H9 (cell line): ENCODE measurements at regions not wholly inside any gene's neighbourhood (a gene's known extent, or its start where the extent isn't known, plus 50 kb on each side); places are given as distances from the start of the nearest gene placed in this dataset.

Experiments used
- DNase-seq: peaks from one replicate; pipeline ENCODE4 v3.0.0-alpha.2; 2017
- H2AFZ ChIP-seq: one replicate; pipeline ENCODE4 v1.6.1; 2013; ENCODE audit warnings: mild to moderate bottlenecking, low read length, control low read depth, moderate library complexity
- H2AK5ac ChIP-seq: 2 replicates; pipeline ENCODE4 v1.6.1; 2013; ENCODE audit warnings: low read length, control low read depth, mixed read lengths; ENCODE audit not compliant: insufficient read length
- H2BK120ac ChIP-seq: one replicate; pipeline ENCODE4 v1.6.1; 2013; ENCODE audit warnings: low read depth, mild to moderate bottlenecking, low read length, control low read depth, inconsistent platforms; ENCODE audit not compliant: poor library complexity, severe bottlenecking
- H2BK12ac ChIP-seq: 2 replicates; pipeline ENCODE4 v1.6.1; 2013; ENCODE audit warnings: low read length, control low read depth, mixed read lengths, low read depth; ENCODE audit not compliant: insufficient read length
- H2BK15ac ChIP-seq: 2 replicates; pipeline ENCODE4 v1.6.1; 2013; ENCODE audit warnings: low read depth, low read length, control low read depth
- H2BK20ac ChIP-seq: one replicate; pipeline ENCODE4 v1.6.1; 2013; ENCODE audit warnings: low read depth, mild to moderate bottlenecking, low read length, control low read depth, inconsistent platforms; ENCODE audit not compliant: poor library complexity, severe bottlenecking
- H2BK5ac ChIP-seq: 2 replicates; pipeline ENCODE4 v1.6.1; 2013; ENCODE audit warnings: low read length, control low read depth, mixed read lengths; ENCODE audit not compliant: insufficient read length
- H3K14ac ChIP-seq: 2 replicates; pipeline ENCODE4 v1.6.1; 2013; ENCODE audit warnings: low read length, control low read depth; ENCODE audit not compliant: insufficient read depth
- H3K18ac ChIP-seq: 2 replicates; pipeline ENCODE4 v1.6.1; 2013; ENCODE audit warnings: low read depth, mild to moderate bottlenecking, mixed read lengths, low read length, control low read depth; ENCODE audit not compliant: insufficient read length
- H3K23ac ChIP-seq: 2 replicates; pipeline ENCODE4 v1.6.1; 2013; ENCODE audit warnings: low read length, control low read depth, mixed read lengths, low read depth; ENCODE audit not compliant: insufficient read length
- H3K23me2 ChIP-seq: 2 replicates; pipeline ENCODE4 v1.6.1; 2013; ENCODE audit warnings: low read depth, mild to moderate bottlenecking, mixed read lengths, low read length, control low read depth; ENCODE audit not compliant: insufficient read length, poor library complexity, severe bottlenecking
- H3K27ac ChIP-seq: 2 replicates; pipeline ENCODE4 v1.5.1; 2013; ENCODE audit warnings: low read length, control low read depth, mixed read lengths, low read depth; ENCODE audit not compliant: insufficient read length
- H3K27me3 ChIP-seq: 2 replicates; pipeline ENCODE4 v1.6.1; 2013; ENCODE audit warnings: low read length, control low read depth, inconsistent platforms; ENCODE audit not compliant: insufficient read depth
- H3K4ac ChIP-seq: 2 replicates; pipeline ENCODE4 v1.6.1; 2013; ENCODE audit warnings: low read depth, mild to moderate bottlenecking, control low read depth, inconsistent platforms, low read length, moderate library complexity
- H3K4me1 ChIP-seq: 2 replicates; pipeline ENCODE4 v1.6.1; 2013; ENCODE audit warnings: low read length, control low read depth, inconsistent platforms; ENCODE audit not compliant: insufficient read depth
- H3K4me2 ChIP-seq: 2 replicates; pipeline ENCODE4 v1.6.1; 2013; ENCODE audit warnings: low read length, control low read depth, mixed read lengths; ENCODE audit not compliant: insufficient read length, insufficient read depth
- H3K56ac ChIP-seq: 2 replicates; pipeline ENCODE4 v1.6.1; 2013; ENCODE audit warnings: low read depth, mild to moderate bottlenecking, mixed read lengths, low read length, control low read depth; ENCODE audit not compliant: insufficient read length
- H3K79me1 ChIP-seq: 2 replicates; pipeline ENCODE4 v1.6.1; 2013; ENCODE audit warnings: low read depth, mild to moderate bottlenecking, moderate library complexity, low read length, control low read depth, inconsistent platforms; ENCODE audit not compliant: insufficient read depth, poor library complexity, severe bottlenecking
- H3K79me2 ChIP-seq: 2 replicates; pipeline ENCODE4 v1.6.1; 2013; ENCODE audit warnings: low read length, control low read depth, inconsistent platforms; ENCODE audit not compliant: insufficient read depth
- H3K9ac ChIP-seq: 2 replicates; pipeline ENCODE4 v1.6.1; 2013; ENCODE audit warnings: low read length, control low read depth, mixed read lengths; ENCODE audit not compliant: insufficient read length; ENCODE audit errors: extremely low read depth
- H3K9me3 ChIP-seq: one replicate; pipeline ENCODE4 v1.6.1; 2013; ENCODE audit warnings: low read depth, low read length, inconsistent platforms; ENCODE audit not compliant: control insufficient read depth
- H3T11ph ChIP-seq: one replicate; pipeline ENCODE4 v1.6.1; 2013; ENCODE audit warnings: mild to moderate bottlenecking, low read length, control low read depth, inconsistent platforms
- H4K20me1 ChIP-seq: one replicate; pipeline ENCODE4 v1.6.1; 2013; ENCODE audit not compliant: control insufficient read depth, insufficient read length, insufficient read depth
- H4K5ac ChIP-seq: 2 replicates; pipeline ENCODE4 v1.6.1; 2013; ENCODE audit warnings: low read depth, mild to moderate bottlenecking, mixed read lengths, low read length, control low read depth; ENCODE audit not compliant: insufficient read length
- H4K8ac ChIP-seq: replicated peaks from 2 replicates; pipeline ENCODE4 v1.6.1; 2013; ENCODE audit warnings: low read length, control low read depth, mixed read lengths, low read depth; ENCODE audit not compliant: insufficient read length
- H4K91ac ChIP-seq: 2 replicates; pipeline ENCODE4 v1.6.1; 2013; ENCODE audit warnings: low read depth, mild to moderate bottlenecking, moderate library complexity, mixed read lengths, low read length, control low read depth; ENCODE audit not compliant: insufficient read length
- H3K27ac Mint-ChIP-seq, 3 experiments: 2 replicates in 2 of 3; 3 replicates in 1 of 3; pipeline ENCODE4 v1.8.0; 2020 to 2021; ENCODE audit warnings: mixed read lengths in 3 of 3, mild to moderate bottlenecking in 1 of 3, moderate library complexity in 1 of 3
- H3K27me3 Mint-ChIP-seq: 2 replicates; pipeline ENCODE4 v1.8.0; 2021; ENCODE audit warnings: low read depth, mild to moderate bottlenecking, moderate library complexity, mixed read lengths
- H3K36me3 Mint-ChIP-seq, 3 experiments: 2 replicates in 2 of 3; 3 replicates in 1 of 3; pipeline ENCODE4 v1.8.0; 2020 to 2021; ENCODE audit warnings: low read depth in 3 of 3, mixed read lengths in 3 of 3; ENCODE audit not compliant: insufficient read depth in 1 of 3
- H3K4me1 Mint-ChIP-seq, 2 experiments: 2 replicates each; pipeline ENCODE4 v1.8.0; 2020; ENCODE audit warnings: mixed read lengths in 2 of 2
- H3K4me3 Mint-ChIP-seq, 2 experiments: 2 replicates in 1 of 2; 3 replicates in 1 of 2; pipeline ENCODE4 v1.8.0; 2020 to 2021; ENCODE audit warnings: mild to moderate bottlenecking in 2 of 2, mixed read lengths in 2 of 2, moderate library complexity in 1 of 2
- H3K9me3 Mint-ChIP-seq, 2 experiments: 2 replicates in 1 of 2; 3 replicates in 1 of 2; pipeline ENCODE4 v1.8.0; 2020; ENCODE audit warnings: mild to moderate bottlenecking in 2 of 2, mixed read lengths in 2 of 2, moderate library complexity in 1 of 2
- WGBS: extraction: QIAGEN DNeasy Blood & Tissue Kit; methylation state at CpG from one replicate; pipeline ENCODE4 v1.1.7; 2013; ENCODE audit warnings: missing lambda C conversion rate, low lambda C conversion rate, mixed read lengths; ENCODE audit not compliant: insufficient read length; ENCODE audit errors: extremely low coverage; 5-methylcytosine and 5-hydroxymethylcytosine counted together
- TF ChIP-seq, protein P1 (sequence below): fragments of 200-600 bp; sonication (generic); conservative IDR thresholded peaks from 3 replicates; pipeline ENCODE4 v1.8.0; 2021; ENCODE audit warnings: antibody characterized with exemption, mild to moderate bottlenecking

DNA sequence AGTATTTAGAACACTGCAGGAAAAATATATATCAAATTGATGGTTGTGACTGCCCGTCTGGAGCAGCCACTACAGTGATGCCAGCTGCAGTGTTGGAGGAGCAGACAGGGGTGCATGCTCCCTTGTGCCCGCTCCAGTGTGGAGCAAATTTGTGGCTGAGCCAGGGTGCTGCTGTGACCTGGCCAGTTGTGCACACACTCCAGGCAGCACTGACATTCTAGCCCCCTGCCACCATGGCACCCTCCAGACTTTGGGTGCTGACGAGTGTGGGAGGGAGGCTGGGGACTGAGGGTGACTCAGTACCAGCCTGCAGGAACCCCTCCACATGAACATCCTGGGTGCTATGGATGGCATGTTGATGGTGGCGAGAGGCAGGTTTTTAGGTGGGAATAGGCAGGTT lies 160.0 kb upstream of the PCDH15 start:
- Histone ChIP-seq H2BK120ac (no peak overlapping the region), H3K4me2 (no peak overlapping the region), H2BK15ac (no peak overlapping the region), H4K91ac (no peak overlapping the region), H3K23me2 (no peaks in the 10 kb centered on the region), H2BK5ac (no peak overlapping the region), H3K56ac (no peak overlapping the region), H3K27me3 (no peaks in the 10 kb centered on the region), H4K20me1 (no peaks in the 10 kb centered on the region), H3K9ac (no peak overlapping the region), H3K14ac (no peak overlapping the region), H3K27ac (no peak overlapping the region), H3T11ph (no peak overlapping the region), H4K8ac (no peak overlapping the region), H3K23ac (no peak overlapping the region), H3K4ac (no peak overlapping the region), H2AK5ac (no peak overlapping the region), H2BK20ac (no peak overlapping the region), H3K79me2 (no peaks in the 10 kb centered on the region), H3K9me3 (peaks cover 10% of the 10 kb centered on the region), H2BK12ac (no peak overlapping the region), H3K4me1 (no peaks in the 10 kb centered on the region), H2AFZ (no peak overlapping the region), H4K5ac (no peak overlapping the region), H3K79me1 (no peaks in the 10 kb centered on the region), H3K18ac (no peak overlapping the region)
- no CpG with 5 or more reads among the region's 4 CpGs for WGBS
- TF ChIP-seq, protein P1, sequence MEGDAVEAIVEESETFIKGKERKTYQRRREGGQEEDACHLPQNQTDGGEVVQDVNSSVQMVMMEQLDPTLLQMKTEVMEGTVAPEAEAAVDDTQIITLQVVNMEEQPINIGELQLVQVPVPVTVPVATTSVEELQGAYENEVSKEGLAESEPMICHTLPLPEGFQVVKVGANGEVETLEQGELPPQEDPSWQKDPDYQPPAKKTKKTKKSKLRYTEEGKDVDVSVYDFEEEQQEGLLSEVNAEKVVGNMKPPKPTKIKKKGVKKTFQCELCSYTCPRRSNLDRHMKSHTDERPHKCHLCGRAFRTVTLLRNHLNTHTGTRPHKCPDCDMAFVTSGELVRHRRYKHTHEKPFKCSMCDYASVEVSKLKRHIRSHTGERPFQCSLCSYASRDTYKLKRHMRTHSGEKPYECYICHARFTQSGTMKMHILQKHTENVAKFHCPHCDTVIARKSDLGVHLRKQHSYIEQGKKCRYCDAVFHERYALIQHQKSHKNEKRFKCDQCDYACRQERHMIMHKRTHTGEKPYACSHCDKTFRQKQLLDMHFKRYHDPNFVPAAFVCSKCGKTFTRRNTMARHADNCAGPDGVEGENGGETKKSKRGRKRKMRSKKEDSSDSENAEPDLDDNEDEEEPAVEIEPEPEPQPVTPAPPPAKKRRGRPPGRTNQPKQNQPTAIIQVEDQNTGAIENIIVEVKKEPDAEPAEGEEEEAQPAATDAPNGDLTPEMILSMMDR: no peak
- no peaks in the 10 kb centered on the region; the same call in 1 of the 2 replicates for H3K27me3 Mint-ChIP-seq
- H3K4me3 Mint-ChIP-seq: no peak overlapping the region
- H3K4me1 Mint-ChIP-seq: no peaks in the 10 kb centered on the region
- peaks cover 0 to 9% (median 5%) of the 10 kb centered on the region in 3 experiments; a peak in 5 of 7 replicates for H3K36me3 Mint-ChIP-seq
- no peak for DNase-seq
- no peak overlapping the region for H3K27ac Mint-ChIP-seq
- H3K9me3 Mint-ChIP-seq: peaks cover 8 to 11% of the 10 kb centered on the region in 2 experiments; a peak in 4 of 5 replicates
